HFF-Myc (cell line): ENCODE measurements at regions not wholly inside any gene's neighbourhood (a gene's known extent, or its start where the extent isn't known, plus 50 kb on each side); places are given as distances from the start of the nearest gene placed in this dataset.

Source experiments
- DNase-seq: peaks from one replicate; pipeline ENCODE4 v3.0.0-alpha.2; 2011; ENCODE audit warnings: low read depth; ENCODE audit errors: extremely low read depth
- H3K4me3 ChIP-seq: replicated peaks from 2 replicates; pipeline ENCODE4 v1.5.1; 2011; ENCODE audit warnings: low read depth, mild to moderate bottlenecking, control low read depth, low read length
- TF ChIP-seq, protein P1 (sequence below): IDR thresholded peaks from 2 replicates; pipeline ENCODE4 v1.5.1; 2012; ENCODE audit warnings: mild to moderate bottlenecking, low read depth, low read length, control low read depth; ENCODE audit errors: missing control alignments

DNA sequence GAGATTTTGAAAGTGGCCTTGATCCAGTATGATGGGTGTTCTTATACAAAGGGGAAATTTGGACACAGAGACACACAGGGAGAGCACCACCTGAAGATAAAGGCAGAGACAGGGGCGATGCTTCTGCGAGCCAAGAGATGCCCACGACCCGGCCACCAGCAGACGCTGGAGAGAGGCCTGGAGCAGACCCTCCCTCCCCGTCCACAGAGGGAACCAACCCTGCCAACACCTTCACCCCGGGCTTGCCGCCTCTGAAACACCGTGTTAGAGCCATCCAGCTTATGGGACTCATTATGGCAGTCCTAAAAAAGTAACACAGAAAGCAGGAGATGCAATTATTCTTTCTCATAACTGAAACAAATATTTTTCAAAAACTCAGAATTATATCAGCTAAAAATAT is 303.3 kb upstream of the SHH start:
- no peak for DNase-seq
- TF ChIP-seq, protein P1, sequence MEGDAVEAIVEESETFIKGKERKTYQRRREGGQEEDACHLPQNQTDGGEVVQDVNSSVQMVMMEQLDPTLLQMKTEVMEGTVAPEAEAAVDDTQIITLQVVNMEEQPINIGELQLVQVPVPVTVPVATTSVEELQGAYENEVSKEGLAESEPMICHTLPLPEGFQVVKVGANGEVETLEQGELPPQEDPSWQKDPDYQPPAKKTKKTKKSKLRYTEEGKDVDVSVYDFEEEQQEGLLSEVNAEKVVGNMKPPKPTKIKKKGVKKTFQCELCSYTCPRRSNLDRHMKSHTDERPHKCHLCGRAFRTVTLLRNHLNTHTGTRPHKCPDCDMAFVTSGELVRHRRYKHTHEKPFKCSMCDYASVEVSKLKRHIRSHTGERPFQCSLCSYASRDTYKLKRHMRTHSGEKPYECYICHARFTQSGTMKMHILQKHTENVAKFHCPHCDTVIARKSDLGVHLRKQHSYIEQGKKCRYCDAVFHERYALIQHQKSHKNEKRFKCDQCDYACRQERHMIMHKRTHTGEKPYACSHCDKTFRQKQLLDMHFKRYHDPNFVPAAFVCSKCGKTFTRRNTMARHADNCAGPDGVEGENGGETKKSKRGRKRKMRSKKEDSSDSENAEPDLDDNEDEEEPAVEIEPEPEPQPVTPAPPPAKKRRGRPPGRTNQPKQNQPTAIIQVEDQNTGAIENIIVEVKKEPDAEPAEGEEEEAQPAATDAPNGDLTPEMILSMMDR: no peak
- no peak overlapping the region for H3K4me3 ChIP-seq

DNA sequence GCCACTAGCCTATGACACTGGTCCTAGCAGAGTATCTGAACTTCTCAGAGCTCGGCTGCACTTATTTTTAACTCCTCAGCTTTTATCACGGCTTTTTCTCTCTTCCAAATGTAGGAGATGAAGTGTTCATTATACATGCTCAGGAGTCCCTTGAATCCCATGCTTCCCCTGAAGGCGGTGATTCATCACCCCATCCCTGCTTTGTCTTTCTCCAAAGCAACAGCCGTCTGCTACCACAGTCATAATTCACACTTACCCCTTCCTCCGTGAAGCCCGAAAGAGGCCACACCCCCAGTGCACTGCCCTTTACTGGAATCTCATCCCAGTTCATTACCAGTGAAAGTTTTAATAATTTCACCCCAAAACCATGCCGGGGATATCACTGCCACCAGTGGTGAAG is 301.5 kb upstream of the SHH start:
- TF ChIP-seq, protein P1: no peak
- no peak overlapping the region for H3K4me3 ChIP-seq
- DNase-seq: no peak

DNA sequence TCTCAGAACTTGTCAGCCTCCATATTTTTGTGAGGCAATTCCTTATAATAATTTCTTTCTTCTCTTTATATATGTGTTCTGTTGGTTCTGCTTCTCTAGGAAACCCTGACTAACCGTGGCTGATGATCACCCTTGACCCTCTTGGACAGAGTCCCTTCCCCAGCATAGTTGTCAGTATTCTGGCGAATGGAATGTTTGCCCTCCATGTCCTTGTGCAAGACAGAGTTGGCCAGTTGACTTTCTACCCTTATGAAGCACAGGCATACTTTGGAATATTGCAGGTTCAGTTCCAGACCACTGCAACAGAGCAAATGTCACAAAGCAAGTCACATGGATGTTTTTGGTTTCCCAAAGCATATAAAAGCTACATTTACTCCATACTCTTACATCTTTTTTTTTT is 297.7 kb upstream of the SHH start:
- TF ChIP-seq, protein P1: no peak
- no peak for DNase-seq
- H3K4me3 ChIP-seq: no peak overlapping the region

DNA sequence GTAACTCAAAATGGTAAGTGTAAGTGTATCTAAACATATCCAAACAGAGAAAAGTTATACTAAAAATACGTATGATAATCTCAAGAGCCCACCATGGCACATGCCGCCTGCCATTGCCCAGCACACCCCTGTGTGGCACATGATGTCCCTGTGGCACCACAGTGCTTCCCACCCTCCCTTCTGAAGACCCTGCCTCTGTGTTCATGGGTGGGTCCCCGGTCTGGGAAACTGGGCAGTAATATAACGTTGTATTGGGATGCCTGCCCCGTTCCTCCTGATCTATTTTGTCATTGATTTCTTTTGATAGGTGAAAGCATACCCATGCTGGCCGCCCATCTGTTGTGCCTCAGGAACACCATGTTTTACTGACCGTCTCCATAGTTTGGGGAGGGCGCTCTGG is 296.8 kb upstream of the SHH start:
- no peak for DNase-seq
- no peak overlapping the region for H3K4me3 ChIP-seq
- TF ChIP-seq, protein P1: no peak

DNA sequence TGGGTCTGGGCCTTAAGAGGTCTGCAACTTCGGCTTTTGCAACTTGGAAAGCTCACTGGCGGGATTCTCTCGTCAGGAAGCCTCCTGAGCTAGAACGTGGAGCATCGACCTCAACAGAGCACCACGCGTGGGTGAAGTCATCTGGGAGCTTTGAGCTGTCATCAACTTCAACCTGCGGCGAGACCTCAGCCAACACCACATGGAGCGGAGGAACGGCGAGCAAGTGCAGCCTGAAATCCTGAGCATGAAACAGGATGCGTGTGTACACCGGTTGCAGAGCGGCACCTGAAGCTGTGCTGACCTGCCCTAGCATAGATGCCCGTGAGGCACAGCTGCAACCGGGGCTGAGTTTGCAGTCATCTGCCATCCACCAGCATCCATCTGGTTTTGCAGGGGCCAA is 295.7 kb upstream of the SHH start:
- no peak for DNase-seq
- no peak overlapping the region for H3K4me3 ChIP-seq
- TF ChIP-seq, protein P1: no peak

DNA sequence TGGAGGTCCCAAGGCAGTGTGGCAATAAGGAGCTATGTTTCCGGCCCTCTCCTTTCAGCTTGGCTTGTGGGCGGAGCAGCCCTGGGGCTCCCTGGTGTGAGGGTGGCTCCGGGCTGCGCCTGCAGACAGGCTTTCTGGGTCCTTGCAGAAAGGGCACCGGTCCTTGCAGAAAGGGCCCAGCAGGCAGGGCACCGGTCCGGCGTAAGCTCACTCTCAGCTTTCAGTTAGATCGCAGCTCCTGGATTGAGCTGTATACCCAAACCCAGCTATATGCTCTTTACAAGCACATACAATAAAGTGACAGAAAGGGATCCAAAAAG is 293.8 kb upstream of the SHH start:
- no peak overlapping the region for H3K4me3 ChIP-seq
- TF ChIP-seq, protein P1: no peak
- DNase-seq: no peak

DNA sequence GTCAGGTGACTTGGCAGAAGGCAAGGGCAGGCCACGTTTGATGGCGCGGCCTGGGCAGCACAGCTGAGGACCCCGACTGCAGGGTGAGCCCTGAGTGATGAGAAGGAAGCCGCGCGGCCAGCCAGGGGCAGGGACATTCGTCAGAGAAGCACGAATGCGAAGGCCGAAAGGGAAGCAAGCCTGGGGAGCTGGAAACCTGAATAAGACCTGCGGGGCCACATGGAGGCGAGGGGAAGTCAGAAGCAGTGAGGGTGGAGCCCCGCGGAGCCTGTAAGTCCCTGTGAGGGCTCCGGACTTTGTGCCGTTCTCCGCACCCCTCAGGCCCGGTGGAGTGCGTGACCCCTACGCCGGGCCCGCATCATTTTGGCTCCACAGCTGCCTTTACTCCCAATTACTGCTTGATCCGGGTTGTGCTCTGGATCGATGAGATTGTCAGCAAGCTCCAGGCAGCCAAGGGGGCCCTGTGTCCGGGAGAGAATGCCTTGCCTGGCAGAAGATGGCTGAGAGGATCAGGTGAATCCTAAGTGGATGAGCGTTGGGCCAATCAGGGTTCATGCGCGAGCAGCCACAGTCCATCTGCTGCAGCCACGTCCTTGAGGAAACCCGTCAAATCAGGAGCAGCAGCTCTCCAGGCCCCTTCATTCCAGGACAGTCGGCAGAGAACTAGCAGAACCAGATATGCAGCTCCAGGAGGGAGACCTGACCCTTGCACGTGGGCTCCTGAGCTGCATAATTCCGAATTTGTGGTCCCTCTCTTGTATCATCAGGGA is 293.3 kb upstream of the SHH start:
- H3K4me3 ChIP-seq: no peak overlapping the region
- TF ChIP-seq, protein P1: no peak
- no peak for DNase-seq
